ENCODE measurements at regions not wholly inside any gene's neighbourhood (a gene's known extent, or its start where the extent isn't known, plus 50 kb on each side); places are given as distances from the start of the nearest gene placed in this dataset.

GRCh38 chr1:87887100-87887499 is 558.4 kb downstream of the LMO4 start:
- TF ChIP-seq CTCF (IDR thresholded peaks at IDR 0.05) (no peak), POLR2A (IDR thresholded peaks at IDR 0.05) (no peak)
